Colonic mucosa (tissue), 4 donors: ENCODE measurements at regions not wholly inside any gene's neighbourhood (a gene's known extent, or its start where the extent isn't known, plus 50 kb on each side); places are given as distances from the start of the nearest gene placed in this dataset.

Experiments used
- DNase-seq: peaks from one replicate; pipeline ENCODE4 v3.0.0-alpha.2; 2020
- H3K27ac ChIP-seq: fragments of 200-600 bp; one replicate; pipeline ENCODE4 v1.8.0; 2021
- H3K27me3 ChIP-seq: fragments of 200-600 bp; one replicate; pipeline ENCODE4 v1.8.0; 2021
- H3K36me3 ChIP-seq: fragments of 200-600 bp; one replicate; pipeline ENCODE4 v1.8.0; 2021
- H3K4me1 ChIP-seq: fragments of 200-600 bp; one replicate; pipeline ENCODE4 v1.8.0; 2021; ENCODE audit warnings: mild to moderate bottlenecking
- H3K4me3 ChIP-seq: fragments of 200-600 bp; one replicate; pipeline ENCODE4 v1.8.0; 2021
- H3K9ac ChIP-seq, 2 donors: one replicate each; pipeline ENCODE4 v1.7.0; 2013; ENCODE audit warnings: control low read depth in 2 of 2, low read depth in 2 of 2, low read length in 2 of 2
- H3K9me3 ChIP-seq: fragments of 200-600 bp; one replicate; pipeline ENCODE4 v1.8.0; 2021
- CTCF ChIP-seq: fragments of 200-600 bp; IDR thresholded peaks from one replicate; pipeline ENCODE4 v1.8.0; 2022; ENCODE audit warnings: antibody characterized with exemption, mild to moderate bottlenecking
- intact Hi-C: fragments of 100-400 bp; cut with DNase I; formaldehyde crosslinking; loops from one replicate; pipeline ENCODE4 v1.14.1; 2022
- donor health status: healthy.
- donor health status: DM: no; HTN: no; CAD: no.
- donor health status: DM: no; HTN: no; CAD: no.

- intact Hi-C loops = no loop called here
- H3K27ac ChIP-seq = no peak overlapping the region
Measured at GRCh38 chr7:91366091-91366490, 101.9 kb downstream of the FZD1 start.

GRCh38 chr7:91367812-91368578 lies 103.8 kb downstream of the FZD1 start:
- Histone ChIP-seq H3K27me3 (no peaks in the 10 kb centered on the region), H3K4me3 (no peak overlapping the region), H3K27ac (no peak overlapping the region), H3K9ac (no peak overlapping the region), H3K4me1 (no peaks in the 10 kb centered on the region), H3K9me3 (no peaks in the 10 kb centered on the region), H3K36me3 (no peaks in the 10 kb centered on the region)
- intact Hi-C loops = no loop called here
- no peak for TF ChIP-seq CTCF
- DNase-seq = no peak

More at GRCh38 chr7:91366091-91366490, 101.9 kb downstream of the FZD1 start:
- Histone ChIP-seq H3K27me3 (no peaks in the 10 kb centered on the region), H3K4me3 (no peak overlapping the region), H3K4me1 (no peaks in the 10 kb centered on the region), H3K9me3 (no peaks in the 10 kb centered on the region), H3K9ac (no peak overlapping the region), H3K36me3 (no peaks in the 10 kb centered on the region)
- no peak for DNase-seq
- no peak for TF ChIP-seq CTCF

GRCh38 chr7:91372323-91372722 lies 108.1 kb downstream of the FZD1 start:
- no peak overlapping the region for H3K4me3 ChIP-seq
- no peak for TF ChIP-seq CTCF
- H3K36me3 ChIP-seq = no peaks in the 10 kb centered on the region
- DNase-seq = no peak
- intact Hi-C loops = no loop called here
- H3K27ac ChIP-seq = no peak overlapping the region
- no peaks in the 10 kb centered on the region for H3K27me3 ChIP-seq
- H3K9ac ChIP-seq = no peak overlapping the region
- H3K4me1 ChIP-seq = no peaks in the 10 kb centered on the region
- H3K9me3 ChIP-seq = no peaks in the 10 kb centered on the region

- no peak for TF ChIP-seq CTCF
- intact Hi-C loops = no loop called here
- Histone ChIP-seq H3K4me3 (no peak overlapping the region), H3K4me1 (no peaks in the 10 kb centered on the region), H3K9me3 (no peaks in the 10 kb centered on the region), H3K27me3 (no peaks in the 10 kb centered on the region), H3K36me3 (no peaks in the 10 kb centered on the region), H3K27ac (no peak overlapping the region), H3K9ac (no peak overlapping the region)
- DNase-seq = no peak
Measured at GRCh38 chr7:91373111-91373800, 109.0 kb downstream of the FZD1 start.

- Histone ChIP-seq H3K4me1 (no peaks in the 10 kb centered on the region), H3K36me3 (no peaks in the 10 kb centered on the region), H3K4me3 (no peak overlapping the region), H3K9me3 (no peaks in the 10 kb centered on the region), H3K27me3 (no peaks in the 10 kb centered on the region), H3K27ac (no peak overlapping the region), H3K9ac (no peak overlapping the region)
- no peak for DNase-seq
- no peak for TF ChIP-seq CTCF
- intact Hi-C loops = no loop called here
Measured at GRCh38 chr7:91374321-91374989, 110.2 kb downstream of the FZD1 start.
